COR-L47 (cell line): ENCODE measurements at regions not wholly inside any gene's neighbourhood (a gene's known extent, or its start where the extent isn't known, plus 50 kb on each side); places are given as distances from the start of the nearest gene placed in this dataset.
"Not testable (repeated sequence)": the region's sequence is repeated elsewhere in the genome, so short reads cannot be mapped to it uniquely, and the experiment has no call there.

Source experiments
- DNase-seq: peaks from one replicate; lab custom pipeline; 2025; lab: John Stamatoyannopoulos, UW

- no peak for DNase-seq
Observed at GRCh38 chr4:23533859-23534258, 356.0 kb downstream of the PPARGC1A start.

GRCh38 chr4:23516716-23517115 lies 373.1 kb downstream of the PPARGC1A start:
- DNase-seq, result no peak

GRCh38 chr4:23504083-23504482 lies 385.8 kb downstream of the PPARGC1A start:
- DNase-seq, result peak; percentile 63

- no peak for DNase-seq
Observed at GRCh38 chr4:23500894-23501449, 388.9 kb downstream of the PPARGC1A start.

GRCh38 chr4:23485801-23486200 lies 404.0 kb downstream of the PPARGC1A start:
- DNase-seq, result no peak

GRCh38 chr4:23484689-23485088 lies 405.2 kb downstream of the PPARGC1A start:
- DNase-seq, result no peak

- no peak for DNase-seq
Observed at GRCh38 chr4:23483320-23483960, 406.4 kb downstream of the PPARGC1A start.

- no peak for DNase-seq
Observed at GRCh38 chr4:23481566-23481965, 408.3 kb downstream of the PPARGC1A start.

GRCh38 chr4:23477905-23478304 lies 411.9 kb downstream of the PPARGC1A start:
- no peak for DNase-seq

- no peak for DNase-seq
Observed at GRCh38 chr4:23476515-23477090, 413.2 kb downstream of the PPARGC1A start.

GRCh38 chr4:23463071-23463470 lies 426.8 kb downstream of the PPARGC1A start:
- DNase-seq, result no peak

- no peak for DNase-seq
Observed at GRCh38 chr4:23458054-23458453, 431.8 kb downstream of the PPARGC1A start.

- DNase-seq, result no peak
Observed at GRCh38 chr4:23456864-23457263, 433.0 kb downstream of the PPARGC1A start.

GRCh38 chr4:23455456-23456158 lies 434.2 kb downstream of the PPARGC1A start:
- DNase-seq, result no peak

- DNase-seq, result no peak
Observed at GRCh38 chr4:23441530-23442069, 448.2 kb downstream of the PPARGC1A start.

GRCh38 chr4:23438764-23439163 lies 451.1 kb downstream of the PPARGC1A start:
- DNase-seq, result no peak

GRCh38 chr4:23429497-23429896 lies 460.4 kb downstream of the PPARGC1A start:
- DNase-seq, result no peak

- DNase-seq, result no peak
Observed at GRCh38 chr4:23425570-23425969, 464.3 kb downstream of the PPARGC1A start.

GRCh38 chr4:23423540-23423939 lies 466.3 kb downstream of the PPARGC1A start:
- DNase-seq, result no peak

- DNase-seq, result no peak
Observed at GRCh38 chr4:23422878-23423277, 467.0 kb downstream of the PPARGC1A start.

GRCh38 chr4:23413631-23414030 lies 476.2 kb downstream of the PPARGC1A start:
- DNase-seq, result no peak

- DNase-seq, result no peak
Observed at GRCh38 chr4:23412701-23413100, 477.1 kb downstream of the PPARGC1A start.

GRCh38 chr4:23408913-23409312 lies 480.9 kb downstream of the PPARGC1A start:
- DNase-seq, result not testable (repeated sequence)
